GM19239 (cell line): ENCODE measurements at regions not wholly inside any gene's neighbourhood (a gene's known extent, or its start where the extent isn't known, plus 50 kb on each side); places are given as distances from the start of the nearest gene placed in this dataset.
"Not testable (repeated sequence)": the region's sequence is repeated elsewhere in the genome, so short reads cannot be mapped to it uniquely, and the experiment has no call there.

ENCODE experiments used
- DNase-seq: peaks from one replicate; pipeline ENCODE4 v3.0.0; 2011; ENCODE audit warnings: low spot score; ENCODE audit not compliant: insufficient read length
- FAIRE-seq: peaks from 2 replicates; lab custom pipeline; 2011; peaks lifted over from hg19 to GRCh38; lab: Jason Lieb, UNC

GRCh38 chr10:9910446-9910845 is 1107.2 kb upstream of the CELF2 start:
- DNase-seq (no peak), FAIRE-seq (no peak)

GRCh38 chr10:9911488-9911887 is 1106.2 kb upstream of the CELF2 start:
- FAIRE-seq, result no peak
- DNase-seq, result no peak

- no peak for DNase-seq
- no peak for FAIRE-seq
Measured at GRCh38 chr10:9913876-9914514, 1103.7 kb upstream of the CELF2 start.

- DNase-seq (no peak), FAIRE-seq (no peak)
Measured at GRCh38 chr10:9921544-9921943, 1096.1 kb upstream of the CELF2 start.

- FAIRE-seq, result no peak
- DNase-seq, result no peak
Measured at GRCh38 chr10:9922126-9922870, 1095.4 kb upstream of the CELF2 start.

- no peak for DNase-seq
- no peak for FAIRE-seq
Measured at GRCh38 chr10:9926003-9926402, 1091.7 kb upstream of the CELF2 start.

- FAIRE-seq (no peak), DNase-seq (no peak)
Measured at GRCh38 chr10:9926881-9927280, 1090.8 kb upstream of the CELF2 start.

GRCh38 chr10:9939716-9940115 is 1078.0 kb upstream of the CELF2 start:
- no peak for FAIRE-seq
- DNase-seq, result no peak

GRCh38 chr10:9944690-9945089 is 1073.0 kb upstream of the CELF2 start:
- DNase-seq, result no peak
- FAIRE-seq, result no peak

GRCh38 chr10:9950070-9950469 is 1067.6 kb upstream of the CELF2 start:
- FAIRE-seq (no peak), DNase-seq (no peak)

- FAIRE-seq, result no peak
- no peak for DNase-seq
Measured at GRCh38 chr10:9951481-9952257, 1066.0 kb upstream of the CELF2 start.

- FAIRE-seq, result no peak
- DNase-seq, result no peak
Measured at GRCh38 chr10:9957351-9957750, 1060.3 kb upstream of the CELF2 start.

- DNase-seq, FAIRE-seq: not testable (repeated sequence)
Measured at GRCh38 chr10:9957876-9958275, 1059.8 kb upstream of the CELF2 start.

GRCh38 chr10:9965341-9965740 is 1052.3 kb upstream of the CELF2 start:
- DNase-seq, result no peak
- FAIRE-seq, result no peak

GRCh38 chr10:9986786-9987185 is 1030.9 kb upstream of the CELF2 start:
- no peak for FAIRE-seq
- no peak for DNase-seq

GRCh38 chr10:9987197-9987596 is 1030.5 kb upstream of the CELF2 start:
- FAIRE-seq (no peak), DNase-seq (no peak)

- FAIRE-seq, result no peak
- DNase-seq, result no peak
Measured at GRCh38 chr10:9992661-9993060, 1025.0 kb upstream of the CELF2 start.

GRCh38 chr10:9994131-9994530 is 1023.5 kb upstream of the CELF2 start:
- FAIRE-seq (no peak), DNase-seq (no peak)

- FAIRE-seq, result no peak
- DNase-seq, result no peak
Measured at GRCh38 chr10:9999627-10000026, 1018.0 kb upstream of the CELF2 start.

GRCh38 chr10:10007957-10008356 is 1009.7 kb upstream of the CELF2 start:
- FAIRE-seq (no peak), DNase-seq (no peak)

GRCh38 chr10:10010397-10010796 is 1007.3 kb upstream of the CELF2 start:
- FAIRE-seq (no peak), DNase-seq (no peak)
